Lung (tissue), 11 donors: ENCODE measurements at regions not wholly inside any gene's neighbourhood (a gene's known extent, or its start where the extent isn't known, plus 50 kb on each side); places are given as distances from the start of the nearest gene placed in this dataset.
A peak's percentile ranks its signal among the peaks of the same experiment; 100 is the strongest.

ENCODE experiments used
- ATAC-seq: fragments of 200-7000 bp; cut with Tn5 transposase; one replicate; pipeline ENCODE4 v1.9.1; 2020; ENCODE audit warnings: moderate number of reproducible peaks; ENCODE audit not compliant: insufficient read depth, low FRiP score
- DNase-seq, 3 donors: peaks; one replicate each; pipeline ENCODE4 v3.0.0-alpha.2; 2013 to 2017
- H3K27ac ChIP-seq, 2 donors: one replicate each; pipeline ENCODE4 v1.5.1; 2013; ENCODE audit warnings: mild to moderate bottlenecking in 2 of 2, moderate library complexity in 2 of 2, control low read depth in 1 of 2, inconsistent platforms in 1 of 2, low read depth in 1 of 2, low read length in 1 of 2
- H3K27me3 ChIP-seq, 3 donors: one replicate each; pipeline ENCODE4 v1.5.1; 2013; ENCODE audit warnings: low read length in 2 of 3; ENCODE audit not compliant: control insufficient read depth in 3 of 3, insufficient read depth in 3 of 3
- H3K36me3 ChIP-seq, 4 donors: one replicate each; pipeline ENCODE4 v1.5.1; 2013; ENCODE audit warnings: low read length in 4 of 4, mild to moderate bottlenecking in 1 of 4, moderate library complexity in 1 of 4; ENCODE audit not compliant: control insufficient read depth in 4 of 4, insufficient read depth in 4 of 4
- H3K4me1 ChIP-seq, 5 donors: one replicate each; pipeline ENCODE4 v1.5.1; 2013; ENCODE audit warnings: low read length in 5 of 5, mild to moderate bottlenecking in 2 of 5, moderate library complexity in 1 of 5; ENCODE audit not compliant: control insufficient read depth in 5 of 5, insufficient read depth in 5 of 5
- H3K4me3 ChIP-seq: one replicate; pipeline ENCODE4 v1.5.1; 2013; ENCODE audit warnings: mild to moderate bottlenecking, control low read depth, moderate library complexity
- H3K9ac ChIP-seq, 2 donors: one replicate each; pipeline ENCODE4 v1.5.1; 2013; ENCODE audit warnings: low read length in 2 of 2, control low read depth in 1 of 2; ENCODE audit not compliant: insufficient read depth in 1 of 2
- H3K9me3 ChIP-seq, 4 donors: one replicate each; pipeline ENCODE4 v1.5.1; 2013; ENCODE audit warnings: low read length in 3 of 4, mild to moderate bottlenecking in 1 of 4, moderate library complexity in 1 of 4; ENCODE audit not compliant: control insufficient read depth in 4 of 4, insufficient read depth in 3 of 4
- CTCF ChIP-seq: IDR thresholded peaks from 2 replicates; pipeline ENCODE4 v1.5.1; 2012; ENCODE audit warnings: mild to moderate bottlenecking; ENCODE audit errors: control extremely low read depth, extremely low read depth
- WGBS, 2 donors: extraction: QIAGEN DNeasy Blood & Tissue Kit; methylation state at CpG; one replicate each; pipeline ENCODE4 v1.1.7; 2013; 5-methylcytosine and 5-hydroxymethylcytosine counted together
- donor health status: control.
- donor health status: control.
- donor health status: Bipolar disorder and iron deficiency.
- donor health status: healthy.
- donor health status: DM: yes; HTN: yes; CAD: no.

GRCh38 chr1:229002037-229002436 is 266.8 kb downstream of the RHOU start:
- ATAC-seq (no peak), DNase-seq (no peak)
- no peaks in the 10 kb centered on the region for H3K36me3 ChIP-seq
- no peak overlapping the region for H3K27ac ChIP-seq
- no peaks in the 10 kb centered on the region for H3K9me3 ChIP-seq
- peaks cover 0 to 30% (median 0%) of the 10 kb centered on the region in 5 donors for H3K4me1 ChIP-seq
- no peak overlapping the region for H3K4me3 ChIP-seq
- no peak overlapping the region for H3K9ac ChIP-seq
- 92 to 95% methylated on average over 3 of the region's 3 CpGs for WGBS, 2 donors
- H3K27me3 ChIP-seq = no peaks in the 10 kb centered on the region
- TF ChIP-seq CTCF = no peak

GRCh38 chr1:229002451-229002960 is 267.2 kb downstream of the RHOU start:
- H3K36me3 ChIP-seq = no peaks in the 10 kb centered on the region
- no peaks in the 10 kb centered on the region for H3K27me3 ChIP-seq
- H3K9ac ChIP-seq = no peak overlapping the region
- no peak for ATAC-seq
- DNase-seq = no peak
- no peak overlapping the region for H3K27ac ChIP-seq
- no peak overlapping the region for H3K4me3 ChIP-seq
- no peak for TF ChIP-seq CTCF
- WGBS, 2 donors = 88 to 92% methylated on average over 4 of the region's 4 CpGs
- peaks cover 0 to 30% (median 0%) of the 10 kb centered on the region in 5 donors for H3K4me1 ChIP-seq
- no peaks in the 10 kb centered on the region for H3K9me3 ChIP-seq

- Histone ChIP-seq H3K4me3 (no peak overlapping the region), H3K36me3 (no peaks in the 10 kb centered on the region), H3K27ac (no peak overlapping the region), H3K9me3 (no peaks in the 10 kb centered on the region), H3K4me1 (peaks cover 0 to 30% (median 0%) of the 10 kb centered on the region in 5 donors), H3K9ac (no peak overlapping the region), H3K27me3 (no peaks in the 10 kb centered on the region)
- TF ChIP-seq CTCF = no peak
- DNase-seq (peak; percentile 78 to 87 (median 79)), ATAC-seq (no peak)
- WGBS, 2 donors = 81 to 89% methylated on average over 17 of the region's 17 CpGs
Measured at GRCh38 chr1:229003233-229004031, 267.5 kb upstream of the RAB4A start.
